GM18505 (cell line): ENCODE measurements at regions not wholly inside any gene's neighbourhood (a gene's known extent, or its start where the extent isn't known, plus 50 kb on each side); places are given as distances from the start of the nearest gene placed in this dataset.

Experiments
- ATAC-seq: cut with Tn5 transposase; IDR thresholded peaks from one replicate; pipeline ENCODE4 v1.9.1; 2021; ENCODE audit not compliant: unreplicated experiment
- POLR2A ChIP-seq: IDR thresholded peaks from 4 replicates; pipeline ENCODE4 v1.6.1; 2011; ENCODE audit warnings: borderline replicate concordance; ENCODE audit not compliant: insufficient read depth, insufficient read length; ENCODE audit errors: extremely low read depth

- TF ChIP-seq POLR2A: no peak
- ATAC-seq: no peak
These were observed 201.0 kb upstream of the NABP1 start for GRCh38 chr2:191476901-191477300.

DNA sequence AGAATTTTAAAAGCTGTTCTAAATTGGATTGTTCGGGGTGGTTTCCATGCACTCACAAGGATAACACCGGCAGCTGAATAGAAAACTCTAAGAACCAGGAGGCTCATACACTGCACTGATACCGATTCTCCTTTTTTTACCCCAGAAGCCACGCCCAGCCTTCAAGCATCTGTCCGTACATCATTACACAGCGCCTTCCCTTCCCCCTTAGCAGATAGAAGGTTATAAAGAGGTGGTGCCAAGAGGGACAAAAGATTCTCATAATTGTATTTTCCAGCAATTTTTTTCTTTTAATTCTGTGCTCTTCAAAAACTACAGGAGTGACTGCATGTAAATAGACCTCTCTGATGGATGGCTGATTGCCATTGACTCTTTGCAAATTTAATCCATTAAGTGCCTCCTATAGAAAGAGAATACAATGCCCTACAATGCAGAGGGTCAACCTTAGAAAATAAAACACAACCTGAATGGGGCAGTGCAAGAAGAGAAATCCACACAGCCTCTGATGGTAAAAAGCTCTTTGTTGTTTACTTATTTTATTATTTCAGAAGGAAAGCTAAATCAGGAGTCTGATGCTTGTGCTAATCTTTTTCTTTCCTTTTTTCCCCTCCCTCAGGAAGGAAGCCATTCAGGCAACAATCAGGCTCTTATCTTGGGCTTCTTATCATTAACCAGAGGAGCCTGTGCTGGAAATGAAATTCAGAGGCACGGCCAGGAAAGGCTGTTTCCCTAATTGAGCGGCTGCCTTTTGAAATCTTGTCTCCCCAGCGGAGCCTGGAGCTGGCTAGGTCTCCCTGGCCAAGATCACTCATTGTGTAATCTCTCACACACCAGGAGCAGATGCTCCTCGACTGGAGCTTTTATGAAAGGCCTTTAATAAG, 198.9 kb upstream of the NABP1 start:
- ATAC-seq: no peak
- no peak for TF ChIP-seq POLR2A

DNA sequence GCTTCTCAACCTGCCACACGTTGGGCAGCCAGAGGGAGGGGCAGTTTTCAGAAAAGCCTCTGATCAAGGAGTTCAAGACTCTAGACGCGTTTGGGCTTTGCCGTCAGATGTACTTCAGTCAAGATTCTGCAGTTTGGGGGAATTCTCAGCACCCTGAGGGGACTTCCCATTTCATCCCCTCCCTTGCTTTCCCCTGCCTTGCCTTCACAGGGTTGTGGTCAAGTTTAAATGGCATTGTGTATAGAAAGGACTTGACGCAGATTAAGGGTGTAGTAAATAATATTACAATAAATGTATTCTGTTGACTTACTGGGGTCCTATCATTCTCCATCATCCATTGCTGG, 198.3 kb upstream of the NABP1 start:
- no peak for ATAC-seq
- TF ChIP-seq POLR2A: no peak

DNA sequence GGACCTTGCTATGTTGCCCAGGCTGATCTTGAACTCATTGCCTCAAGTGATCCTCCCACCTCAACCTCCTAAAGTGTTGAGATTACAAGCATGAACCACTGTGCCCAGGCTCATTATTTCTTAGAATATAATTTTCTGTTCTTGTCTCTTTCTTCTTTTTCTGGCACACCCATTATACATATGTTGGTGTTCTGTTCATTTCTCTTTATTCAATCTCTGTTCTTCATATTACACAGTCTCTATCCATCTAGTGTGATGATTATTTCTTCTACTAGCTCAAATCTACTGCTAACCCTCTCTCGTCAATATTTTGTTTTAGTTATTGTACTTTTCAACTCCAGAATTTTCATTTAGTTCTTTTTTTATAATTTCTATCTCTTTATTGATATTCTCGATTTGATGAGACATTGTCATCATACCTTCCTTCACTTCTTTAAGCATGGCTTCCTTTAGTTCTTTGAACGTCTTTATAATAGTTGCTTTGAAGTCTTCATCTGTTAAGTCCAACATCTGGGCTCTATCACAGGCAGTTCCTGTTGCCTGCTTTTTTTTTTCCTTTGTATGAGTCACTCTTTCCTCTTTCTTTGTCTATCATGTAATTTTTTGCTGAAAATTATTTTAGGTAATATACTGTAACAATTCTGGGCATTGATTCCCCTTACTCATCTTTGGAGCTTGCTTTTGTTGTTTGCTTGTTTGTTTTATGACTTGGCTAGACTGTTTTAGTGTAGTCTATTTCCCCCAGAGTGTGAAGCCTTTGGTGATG, 196.4 kb upstream of the NABP1 start:
- TF ChIP-seq POLR2A: no peak
- no peak for ATAC-seq

GRCh38 chr2:191483117-191483516, 194.8 kb upstream of the NABP1 start:
- ATAC-seq: no peak
- no peak for TF ChIP-seq POLR2A

- TF ChIP-seq POLR2A: no peak
These were observed 191.2 kb upstream of the NABP1 start for GRCh38 chr2:191486584-191487320.

GRCh38 chr2:191488135-191488534, 189.8 kb upstream of the NABP1 start:
- no peak for ATAC-seq
- no peak for TF ChIP-seq POLR2A

More at GRCh38 chr2:191486584-191487320, 191.2 kb upstream of the NABP1 start:
- ATAC-seq: no peak

DNA sequence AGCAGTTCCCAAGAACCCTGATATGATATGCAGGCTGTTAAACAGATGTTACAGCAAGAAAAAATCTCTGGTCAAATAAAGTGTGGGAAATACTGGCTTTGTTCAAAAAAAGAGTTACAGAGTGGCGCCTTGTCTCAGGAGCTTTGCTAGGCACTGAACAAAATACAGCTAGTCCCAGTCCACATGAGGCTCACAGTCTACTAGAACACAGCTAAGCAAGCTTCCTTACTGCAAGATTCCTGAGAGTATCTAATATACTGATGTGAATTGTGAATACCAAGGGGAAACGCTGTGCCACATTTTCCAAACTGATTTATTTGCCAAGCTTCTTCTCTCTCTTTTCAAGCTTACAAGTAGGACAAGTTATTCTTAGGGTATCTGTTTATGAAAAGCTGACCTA, 188.8 kb upstream of the NABP1 start:
- no peak for TF ChIP-seq POLR2A
- ATAC-seq: no peak

- ATAC-seq: no peak
- no peak for TF ChIP-seq POLR2A
These were observed 181.1 kb upstream of the NABP1 start for GRCh38 chr2:191496838-191497237.

DNA sequence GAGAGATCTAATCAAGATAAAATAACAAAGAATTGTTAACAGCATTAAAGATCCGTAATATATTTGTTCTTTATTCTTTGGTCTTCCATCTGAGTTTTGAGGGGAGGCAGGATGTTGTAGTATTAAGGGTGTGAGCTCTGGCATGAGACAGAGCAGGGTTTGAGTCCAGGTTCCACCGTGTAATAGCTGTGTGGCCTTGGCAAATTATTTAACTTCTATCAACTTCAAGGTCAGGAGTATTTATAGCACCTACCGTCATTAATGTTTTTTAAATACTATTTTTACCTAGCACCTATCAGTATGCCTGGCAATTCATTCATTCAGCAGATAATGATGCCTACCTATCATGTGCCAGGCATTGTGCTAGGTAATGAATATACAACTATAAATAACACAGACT, 180.1 kb upstream of the NABP1 start:
- ATAC-seq: no peak
- TF ChIP-seq POLR2A: no peak

DNA sequence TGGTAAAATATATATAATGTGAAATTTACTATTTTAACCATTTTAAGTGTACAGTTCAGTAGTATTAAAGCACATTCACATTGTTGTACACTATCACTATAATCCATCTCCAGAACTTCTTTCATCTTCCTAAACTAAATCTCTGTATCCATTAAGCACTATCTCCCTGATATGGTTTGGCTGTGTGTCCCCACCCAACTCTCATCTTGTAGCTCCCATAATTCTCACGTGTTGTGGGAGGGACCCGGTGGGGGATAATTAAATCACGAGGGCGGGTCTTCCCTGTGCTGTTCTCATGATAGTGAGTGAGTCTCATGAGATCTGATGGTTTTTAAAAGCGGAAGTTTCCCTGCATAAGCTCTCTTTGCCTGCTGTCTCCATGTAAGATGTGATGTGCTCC, 178.9 kb upstream of the NABP1 start:
- no peak for TF ChIP-seq POLR2A
- no peak for ATAC-seq

DNA sequence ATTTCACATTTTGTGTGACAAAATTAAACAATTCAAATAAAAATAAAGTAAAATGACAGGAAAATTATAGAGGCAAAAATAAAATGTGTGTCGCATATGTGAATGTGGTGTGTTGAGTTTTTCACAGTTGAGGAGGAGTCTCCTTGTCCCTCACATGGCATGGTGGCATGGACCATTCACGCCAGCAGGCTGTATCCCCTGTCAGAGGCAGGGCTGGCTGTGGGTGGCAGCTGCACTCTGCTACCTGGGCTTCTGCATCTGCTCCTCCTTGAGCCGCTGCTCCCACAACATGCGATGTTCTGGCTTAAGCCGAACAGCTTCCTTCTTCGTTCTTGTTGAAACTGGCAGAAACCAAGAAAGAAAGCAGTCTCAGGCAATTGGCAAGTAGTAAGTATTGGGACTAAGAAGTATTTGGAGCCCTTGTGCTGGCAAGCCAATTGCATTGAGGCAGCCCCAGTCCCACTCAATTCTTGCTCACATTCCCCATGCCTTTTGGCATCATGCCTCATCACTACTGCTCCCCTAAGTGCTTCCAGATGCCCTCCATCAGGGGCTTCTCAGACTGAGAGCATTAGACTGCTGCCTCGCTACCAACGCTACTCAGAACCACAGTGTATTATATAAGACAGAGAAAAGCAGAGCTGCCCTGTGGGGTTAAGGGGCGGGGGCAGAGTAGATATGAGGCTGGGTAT, 177.9 kb upstream of the NABP1 start:
- TF ChIP-seq POLR2A: no peak

GRCh38 chr2:191500566-191500883, 177.4 kb upstream of the NABP1 start:
- ATAC-seq: no peak
- TF ChIP-seq POLR2A: no peak

More for the DNA sequence above, 177.9 kb upstream of the NABP1 start:
- no peak for ATAC-seq
